ENCODE measurements at regions not wholly inside any gene's neighbourhood (a gene's known extent, or its start where the extent isn't known, plus 50 kb on each side); places are given as distances from the start of the nearest gene placed in this dataset.

- Mint-ChIP-seq H3K4me3 (no peak overlapping the region), H3K4me1 (no peaks in the 10 kb centered on the region), H3K27me3 (peaks cover 14% of the 10 kb centered on the region), H3K9me3 (ENCODE audit: insufficient read depth) (no peaks in the 10 kb centered on the region), H3K27ac (no peak overlapping the region)
- Histone ChIP-seq H3K4me1 (ENCODE audit: control insufficient read depth in 2 of 2, insufficient read depth in 2 of 2, low read length in 2 of 2) (no peaks in the 10 kb centered on the region), H3K36me3 (replicated peaks in 1 of 2; ENCODE audit: control extremely low read depth in 1 of 2, control insufficient read depth in 1 of 2, extremely low read depth in 1 of 2, insufficient read depth in 2 of 2, low read length in 1 of 2) (no peaks in the 10 kb centered on the region), H3K9me3 (ENCODE audit: control extremely low read depth in 1 of 3, control insufficient read depth in 2 of 3, insufficient read depth in 1 of 3, low read length in 2 of 3) (no peaks in the 10 kb centered on the region), H3K79me2 (ENCODE audit: control insufficient read depth, insufficient read depth, low read length) (no peaks in the 10 kb centered on the region), H2AFZ (ENCODE audit: insufficient read depth, low read depth, low read length, poor library complexity, severe bottlenecking) (no peak overlapping the region), H3K27ac (ENCODE audit: low read length in 2 of 2) (no peak overlapping the region), H3K4me3 (ENCODE audit: control extremely low read depth in 1 of 5, extremely low read depth in 1 of 5, insufficient read depth in 1 of 5, low read depth in 2 of 5, low read length in 4 of 5) (no peak overlapping the region), H3K4me2 (replicated peaks; ENCODE audit: low read depth, low read length, poor library complexity, severe bottlenecking) (no peak overlapping the region), H3K9ac (ENCODE audit: low read length) (no peak overlapping the region), H3K27me3 (replicated peaks in 1 of 4; ENCODE audit: control extremely low read depth in 1 of 4, control insufficient read depth in 3 of 4, insufficient read depth in 4 of 4, low read length in 3 of 4) (no peaks in the 10 kb centered on the region), H4K20me1 (ENCODE audit: control insufficient read depth, insufficient read depth, low read length, poor library complexity, severe bottlenecking) (no peaks in the 10 kb centered on the region)
- POLR2A ChIA-PET = no interaction called here
- ATAC-seq (ENCODE audit: low read depth) (no peak), DNase-seq (no peak)
- no peak for TF ChIP-seq EZH2 (IDR thresholded peaks at IDR 0.05; ENCODE audit: borderline replicate concordance, insufficient read depth, low read depth, low read length, poor library complexity, severe bottlenecking)
- TF ChIP-seq, protein P1, sequence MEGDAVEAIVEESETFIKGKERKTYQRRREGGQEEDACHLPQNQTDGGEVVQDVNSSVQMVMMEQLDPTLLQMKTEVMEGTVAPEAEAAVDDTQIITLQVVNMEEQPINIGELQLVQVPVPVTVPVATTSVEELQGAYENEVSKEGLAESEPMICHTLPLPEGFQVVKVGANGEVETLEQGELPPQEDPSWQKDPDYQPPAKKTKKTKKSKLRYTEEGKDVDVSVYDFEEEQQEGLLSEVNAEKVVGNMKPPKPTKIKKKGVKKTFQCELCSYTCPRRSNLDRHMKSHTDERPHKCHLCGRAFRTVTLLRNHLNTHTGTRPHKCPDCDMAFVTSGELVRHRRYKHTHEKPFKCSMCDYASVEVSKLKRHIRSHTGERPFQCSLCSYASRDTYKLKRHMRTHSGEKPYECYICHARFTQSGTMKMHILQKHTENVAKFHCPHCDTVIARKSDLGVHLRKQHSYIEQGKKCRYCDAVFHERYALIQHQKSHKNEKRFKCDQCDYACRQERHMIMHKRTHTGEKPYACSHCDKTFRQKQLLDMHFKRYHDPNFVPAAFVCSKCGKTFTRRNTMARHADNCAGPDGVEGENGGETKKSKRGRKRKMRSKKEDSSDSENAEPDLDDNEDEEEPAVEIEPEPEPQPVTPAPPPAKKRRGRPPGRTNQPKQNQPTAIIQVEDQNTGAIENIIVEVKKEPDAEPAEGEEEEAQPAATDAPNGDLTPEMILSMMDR (IDR thresholded peaks at IDR 0.05) = no peak
- WGBS (ENCODE audit: insufficient coverage) = 85% methylated on average over 4 of the region's 4 CpGs
- intact Hi-C loops (cut with micrococcal nuclease) = no loop called here
- CTCF ChIA-PET = no interaction called here
Observed at GRCh38 chr1:119290297-119290696, 78.3 kb upstream of the HAO2 start.

GRCh38 chr1:119291611-119292206, 76.9 kb upstream of the HAO2 start:
- H3K9me3 Mint-ChIP-seq (ENCODE audit: insufficient read depth) = no peaks in the 10 kb centered on the region
- Histone ChIP-seq H4K20me1 (ENCODE audit: control insufficient read depth, insufficient read depth, low read length, poor library complexity, severe bottlenecking) (no peaks in the 10 kb centered on the region), H3K9me3 (ENCODE audit: control extremely low read depth in 1 of 3, control insufficient read depth in 2 of 3, insufficient read depth in 1 of 3, low read length in 2 of 3) (no peaks in the 10 kb centered on the region), H3K27ac (ENCODE audit: low read length in 2 of 2) (no peak overlapping the region), H3K9ac (ENCODE audit: low read length) (no peak overlapping the region), H3K27me3 (replicated peaks in 1 of 4; ENCODE audit: control extremely low read depth in 1 of 4, control insufficient read depth in 3 of 4, insufficient read depth in 4 of 4, low read length in 3 of 4) (no peaks in the 10 kb centered on the region), H3K36me3 (replicated peaks in 1 of 2; ENCODE audit: control extremely low read depth in 1 of 2, control insufficient read depth in 1 of 2, extremely low read depth in 1 of 2, insufficient read depth in 2 of 2, low read length in 1 of 2) (no peaks in the 10 kb centered on the region), H3K4me3 (ENCODE audit: control extremely low read depth in 1 of 5, extremely low read depth in 1 of 5, insufficient read depth in 1 of 5, low read depth in 2 of 5, low read length in 4 of 5) (no peak overlapping the region), H3K79me2 (ENCODE audit: control insufficient read depth, insufficient read depth, low read length) (no peaks in the 10 kb centered on the region), H3K4me2 (replicated peaks; ENCODE audit: low read depth, low read length, poor library complexity, severe bottlenecking) (no peak overlapping the region), H2AFZ (ENCODE audit: insufficient read depth, low read depth, low read length, poor library complexity, severe bottlenecking) (no peak overlapping the region), H3K4me1 (ENCODE audit: control insufficient read depth in 2 of 2, insufficient read depth in 2 of 2, low read length in 2 of 2) (no peaks in the 10 kb centered on the region)
- DNase-seq (no peak), ATAC-seq (ENCODE audit: low read depth) (no peak)
- no peak overlapping the region for H3K4me3 Mint-ChIP-seq
- H3K27me3 Mint-ChIP-seq = peaks cover 8% of the 10 kb centered on the region
- no peak overlapping the region for H3K27ac Mint-ChIP-seq
- H3K4me1 Mint-ChIP-seq = no peaks in the 10 kb centered on the region
- WGBS (ENCODE audit: insufficient coverage) = 42% methylated on average over 2 of the region's 2 CpGs
- POLR2A ChIA-PET = no interaction called here
- intact Hi-C loops (cut with micrococcal nuclease) = no loop called here
- CTCF ChIA-PET = no interaction called here
- TF ChIP-seq EZH2 (IDR thresholded peaks at IDR 0.05; ENCODE audit: borderline replicate concordance, insufficient read depth, low read depth, low read length, poor library complexity, severe bottlenecking) = no peak
- TF ChIP-seq, protein P1 (IDR thresholded peaks at IDR 0.05) = no peak

Measured in B cell (primary cell).